ENCODE measurements at regions not wholly inside any gene's neighbourhood (a gene's known extent, or its start where the extent isn't known, plus 50 kb on each side); places are given as distances from the start of the nearest gene placed in this dataset.
"Not testable (repeated sequence)": the region's sequence is repeated elsewhere in the genome, so short reads cannot be mapped to it uniquely, and the experiment has no call there.

DNA sequence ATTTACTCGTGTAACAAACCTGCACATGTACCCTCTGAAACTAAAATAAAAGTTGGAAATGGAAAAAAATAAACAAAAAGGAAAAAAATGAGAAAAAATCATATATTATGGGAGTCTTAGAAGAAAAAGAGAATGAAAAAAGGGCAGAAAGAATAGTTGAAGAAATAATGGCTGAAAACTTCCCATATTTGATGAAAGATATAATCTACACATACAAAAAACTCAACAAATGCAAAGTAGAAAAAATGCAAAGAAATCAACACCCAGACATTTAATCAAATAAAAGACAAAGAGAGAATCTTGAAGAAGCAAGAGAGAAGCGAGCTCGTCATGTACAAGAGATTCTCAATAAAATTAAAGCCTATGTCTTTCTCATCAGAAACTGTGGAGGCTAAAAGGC lies 73.8 kb downstream of the SLC25A46 start:
- DNase-seq (ENCODE audit: low spot score), result no peak

GRCh38 chr5:110815916-110816605 lies 77.3 kb downstream of the SLC25A46 start:
- DNase-seq (ENCODE audit: low spot score), result peak; percentile 83

- no peak for DNase-seq (ENCODE audit: low spot score)
Measured at GRCh38 chr5:110817459-110817858, 78.7 kb downstream of the SLC25A46 start.

DNA sequence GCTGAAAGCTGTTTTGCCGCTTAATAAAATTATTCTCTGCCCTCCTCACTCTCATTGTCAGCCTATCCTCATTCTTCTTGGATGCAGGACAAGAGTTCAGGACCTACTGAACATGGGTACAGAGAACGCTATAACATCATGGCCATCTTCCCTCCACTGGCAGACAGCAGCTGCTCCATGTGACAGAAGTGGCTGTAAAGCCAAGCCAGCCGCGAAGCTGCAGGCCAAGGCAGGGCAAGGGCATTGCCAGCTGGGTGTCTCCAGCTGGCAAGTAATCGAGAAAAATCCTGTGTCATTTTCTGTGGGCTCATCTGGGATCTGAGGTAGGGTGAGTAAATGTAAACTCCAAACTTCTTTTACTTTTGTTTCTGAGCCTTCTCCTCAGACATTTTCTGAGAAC lies 84.8 kb downstream of the SLC25A46 start:
- no peak for DNase-seq (ENCODE audit: low spot score)

DNA sequence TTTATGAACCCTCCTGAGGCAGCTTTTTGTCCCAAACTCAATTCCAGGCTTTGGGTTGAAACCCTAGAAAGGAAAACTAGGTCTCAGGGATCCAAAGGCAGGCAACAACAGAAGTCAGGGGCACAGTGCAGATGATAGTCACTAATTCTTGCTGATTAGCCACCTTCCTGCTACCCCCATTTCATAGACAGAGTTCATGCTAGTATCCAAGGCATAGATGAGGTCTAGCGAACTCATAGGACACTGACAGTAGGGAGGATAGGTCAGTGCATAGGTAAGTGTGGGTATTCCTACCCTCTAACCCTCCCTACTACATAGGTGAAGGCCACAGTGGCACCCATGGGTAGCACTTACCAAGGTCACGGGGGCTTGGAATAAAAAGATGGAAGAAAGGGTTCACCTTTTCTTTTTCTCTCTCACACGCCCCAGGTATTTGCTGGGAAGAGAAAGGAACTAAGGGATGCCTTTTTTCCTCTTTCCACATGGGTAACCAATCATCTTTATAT lies 86.2 kb downstream of the SLC25A46 start:
- no peak for DNase-seq (ENCODE audit: low spot score)

DNA sequence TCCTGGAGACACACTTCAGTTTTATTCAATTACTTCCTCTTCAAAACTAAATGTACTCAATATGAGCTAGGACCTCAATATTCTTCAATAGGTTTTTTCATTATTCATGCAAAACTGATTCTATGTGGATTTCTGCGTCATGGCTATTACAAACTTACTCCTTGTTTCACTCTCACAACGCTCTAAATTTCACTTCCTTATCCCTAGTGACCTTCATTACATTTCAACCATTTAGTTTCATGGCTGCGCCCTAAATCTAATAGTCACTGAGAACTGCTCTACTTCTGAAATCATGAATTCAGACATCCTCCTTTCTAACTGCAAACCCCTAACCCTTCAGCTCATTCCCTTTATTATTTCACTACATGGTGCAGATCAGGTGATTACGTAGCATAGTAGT lies 93.9 kb downstream of the SLC25A46 start:
- no peak for DNase-seq (ENCODE audit: low spot score)

DNA sequence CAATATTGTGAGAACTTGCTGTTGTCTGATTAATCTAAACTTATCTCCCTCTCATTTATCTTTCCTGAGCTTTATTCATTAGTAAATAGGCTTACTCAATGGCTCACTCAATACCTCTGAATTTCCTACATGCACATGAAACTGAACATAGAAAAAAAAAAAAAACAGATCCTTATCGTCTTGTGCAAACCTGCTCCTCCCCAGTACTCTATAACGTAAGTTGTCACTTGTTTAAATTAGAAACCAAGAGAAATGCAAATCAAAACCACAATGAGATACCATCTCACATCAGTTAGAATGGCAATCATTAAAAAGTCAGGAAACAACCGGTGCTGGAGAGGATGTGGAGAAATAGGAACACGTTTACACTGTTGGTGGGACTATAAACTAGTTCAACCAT lies 96.1 kb downstream of the SLC25A46 start:
- DNase-seq (ENCODE audit: low spot score), result not testable (repeated sequence)

DNA sequence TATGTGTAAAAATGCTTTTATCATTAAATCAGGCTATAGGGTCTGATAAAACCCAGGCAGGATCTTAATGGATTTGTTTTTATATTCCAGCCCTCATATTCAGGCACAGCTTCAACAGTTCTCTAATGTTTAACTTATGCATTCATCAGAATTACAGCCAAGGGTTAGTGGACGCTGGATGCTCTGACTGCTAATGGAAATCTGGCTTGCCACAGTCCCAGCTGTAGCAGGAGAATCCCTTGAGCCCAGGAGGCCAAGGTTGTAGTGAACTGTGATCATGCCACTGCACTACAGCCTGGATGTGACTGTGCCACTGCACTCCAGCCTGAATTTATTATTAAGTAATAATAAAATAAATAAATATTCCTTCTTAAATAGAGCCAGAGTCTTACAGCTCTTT lies 98.0 kb downstream of the SLC25A46 start:
- no peak for DNase-seq (ENCODE audit: low spot score)

DNA sequence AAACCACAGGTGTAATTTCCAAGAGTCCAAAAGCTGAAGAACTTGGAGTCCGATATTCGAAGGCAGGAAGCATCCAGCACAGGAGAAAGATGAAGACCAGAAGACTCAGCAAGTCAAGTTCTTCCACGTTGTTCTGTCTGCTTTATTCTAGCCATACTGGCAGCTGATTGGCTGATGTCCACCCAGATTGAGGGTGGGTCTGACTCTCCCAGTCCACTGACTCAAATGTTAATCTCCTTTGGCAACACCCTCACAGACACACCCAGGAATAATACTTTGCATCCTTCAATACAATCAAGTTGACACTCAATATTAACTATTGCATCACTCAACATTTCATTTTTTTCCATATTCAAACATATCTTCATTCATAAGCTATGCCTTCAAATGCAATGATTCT lies 99.5 kb downstream of the SLC25A46 start:
- DNase-seq (ENCODE audit: low spot score), result not testable (repeated sequence)

DNA sequence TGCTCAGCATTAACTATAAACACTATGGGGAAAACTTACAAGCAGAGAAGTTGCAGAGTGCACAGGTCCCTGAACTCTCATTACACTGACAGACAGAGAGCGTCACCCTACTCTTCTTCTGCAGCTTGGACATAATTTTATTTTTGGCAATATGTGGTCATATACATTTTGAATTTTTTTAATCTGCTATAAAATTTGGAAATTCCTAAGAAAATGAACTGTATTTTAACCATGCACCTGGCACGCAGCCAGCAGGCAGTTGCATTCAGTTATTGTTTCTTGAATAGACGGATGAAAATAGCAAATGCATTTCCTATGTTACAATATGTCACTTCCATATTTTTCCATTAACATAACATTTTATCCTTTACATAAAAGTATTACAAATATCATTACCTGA lies 100.2 kb downstream of the SLC25A46 start:
- DNase-seq (ENCODE audit: low spot score), result no peak

GRCh38 chr5:110840347-110840960 lies 101.6 kb downstream of the SLC25A46 start:
- no peak for DNase-seq (ENCODE audit: low spot score)

DNA sequence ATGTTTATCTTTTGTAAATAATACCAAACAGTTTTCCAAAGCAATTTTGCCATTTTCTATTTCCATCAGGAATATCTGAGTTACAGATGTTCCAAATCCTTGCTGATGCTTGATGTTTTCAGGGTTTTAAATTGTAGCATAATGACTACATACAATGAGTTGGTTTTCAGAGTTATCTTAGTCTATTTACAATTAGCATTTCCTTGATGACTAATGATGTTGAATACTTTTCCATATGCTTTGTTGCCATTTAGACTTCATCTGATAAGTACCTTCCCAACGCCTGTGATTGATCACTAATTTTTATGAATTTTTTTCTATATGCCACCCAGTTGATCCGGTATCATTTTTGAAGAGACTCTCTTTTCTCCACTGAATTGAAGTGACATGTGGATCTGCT lies 102.3 kb downstream of the SLC25A46 start:
- no peak for DNase-seq (ENCODE audit: low spot score)

DNA sequence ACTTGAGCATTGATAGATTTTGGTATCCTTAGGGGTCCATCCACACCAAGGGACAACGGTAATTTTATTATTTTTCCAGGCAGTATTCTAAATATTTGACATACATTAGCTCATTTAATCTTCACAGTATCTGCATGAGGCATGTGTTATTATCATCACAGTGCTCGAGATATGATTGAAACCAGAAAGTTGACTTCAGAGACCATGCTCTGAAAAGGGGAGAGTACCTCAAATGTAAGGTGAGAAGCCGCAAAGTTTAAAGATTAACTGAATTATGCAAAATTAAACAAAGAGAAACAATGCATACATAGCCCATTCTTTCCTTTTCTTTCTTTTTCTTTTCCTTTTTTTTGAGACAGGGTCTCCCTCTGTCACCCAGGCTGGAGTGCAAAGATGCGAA lies 104.1 kb downstream of the SLC25A46 start:
- DNase-seq (ENCODE audit: low spot score), result no peak

DNA sequence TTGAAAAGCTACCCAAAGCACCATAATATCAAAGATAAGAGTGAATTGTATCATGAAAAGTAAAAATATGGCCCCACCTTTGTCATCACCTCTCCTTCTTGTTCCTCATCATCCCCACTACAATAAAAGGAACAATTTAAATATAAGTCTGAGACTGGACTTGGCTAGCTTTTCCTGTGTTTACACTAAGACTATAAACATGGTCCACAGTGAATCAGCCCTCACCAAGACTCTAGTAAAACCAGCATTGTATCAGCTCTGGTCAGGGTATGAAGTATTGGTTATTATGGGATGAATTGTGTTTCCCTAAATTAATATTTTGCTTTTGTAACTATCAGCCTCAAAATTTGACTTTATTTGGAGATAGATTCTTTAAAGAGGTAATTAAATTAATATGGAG lies 105.4 kb downstream of the SLC25A46 start:
- DNase-seq (ENCODE audit: low spot score), result no peak

DNA sequence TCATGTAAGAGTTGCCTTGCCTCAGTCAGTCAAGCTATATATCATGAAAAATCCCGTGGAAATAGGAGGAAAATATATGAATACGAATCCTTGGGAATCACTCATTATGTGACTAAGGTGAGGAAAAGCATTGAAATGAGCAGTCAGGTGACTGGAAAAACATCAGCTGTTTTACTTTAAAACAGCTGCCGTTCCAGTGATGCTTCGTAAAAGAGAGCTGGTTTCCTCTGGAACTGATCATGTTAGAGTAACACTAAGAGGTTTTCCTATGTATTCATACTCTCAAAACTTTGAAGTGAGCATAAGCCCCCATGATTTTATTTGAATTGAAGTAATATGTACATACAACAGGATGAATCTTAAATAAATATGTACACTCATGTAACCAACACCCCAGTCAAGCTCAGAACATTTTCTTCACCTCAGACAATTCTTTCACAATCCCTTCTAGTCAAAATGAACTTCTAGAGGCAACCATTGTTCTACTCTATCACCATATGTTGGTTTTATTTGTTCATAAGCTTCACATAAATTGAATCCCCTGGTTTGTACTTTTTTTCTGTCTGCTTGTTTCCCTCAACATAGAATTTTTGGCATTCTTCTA lies 107.7 kb downstream of the SLC25A46 start:
- DNase-seq (ENCODE audit: low spot score), result no peak

DNA sequence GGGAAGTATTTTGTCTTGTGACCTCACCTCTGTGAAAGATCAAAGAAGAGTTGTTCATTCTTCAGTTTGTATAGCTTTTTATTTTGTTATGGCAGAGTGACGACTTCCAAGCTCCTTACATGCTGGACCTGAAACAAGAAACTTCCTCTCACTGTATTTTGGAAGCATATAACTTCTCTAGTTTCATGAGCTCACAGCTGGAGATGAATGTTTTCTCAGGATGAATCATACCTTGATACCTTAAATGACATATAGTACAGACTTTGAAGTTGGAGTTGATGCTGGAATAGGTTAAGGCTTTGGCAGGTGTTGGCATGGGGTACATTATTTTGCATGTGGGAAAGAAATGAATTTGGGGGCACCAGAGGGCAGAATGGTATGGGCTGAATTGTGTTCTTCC lies 112.5 kb downstream of the SLC25A46 start:
- DNase-seq (ENCODE audit: low spot score), result no peak

GRCh38 chr5:110852053-110852452 lies 113.2 kb downstream of the SLC25A46 start:
- DNase-seq (ENCODE audit: low spot score), result no peak

DNA sequence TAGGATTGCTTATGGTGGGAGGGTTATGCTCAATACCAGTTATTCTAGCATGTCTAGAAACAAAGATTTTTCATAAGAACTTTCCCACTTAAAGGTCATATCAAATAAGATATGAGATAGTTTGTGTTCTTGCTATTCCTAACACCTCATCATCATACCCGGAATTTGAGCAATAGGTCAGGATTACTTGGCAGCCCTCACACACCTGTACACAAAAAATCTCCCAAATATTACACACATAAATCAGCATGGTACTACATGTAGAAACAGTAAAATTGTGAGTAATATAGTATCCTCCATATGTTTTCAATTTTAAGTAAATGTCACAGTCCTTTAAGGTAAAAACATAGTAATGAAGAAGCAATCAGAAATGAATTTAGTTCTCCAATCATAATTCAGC lies 113.7 kb downstream of the SLC25A46 start:
- no peak for DNase-seq (ENCODE audit: low spot score)

GRCh38 chr5:110853267-110853666 lies 114.5 kb downstream of the SLC25A46 start:
- no peak for DNase-seq (ENCODE audit: low spot score)

DNA sequence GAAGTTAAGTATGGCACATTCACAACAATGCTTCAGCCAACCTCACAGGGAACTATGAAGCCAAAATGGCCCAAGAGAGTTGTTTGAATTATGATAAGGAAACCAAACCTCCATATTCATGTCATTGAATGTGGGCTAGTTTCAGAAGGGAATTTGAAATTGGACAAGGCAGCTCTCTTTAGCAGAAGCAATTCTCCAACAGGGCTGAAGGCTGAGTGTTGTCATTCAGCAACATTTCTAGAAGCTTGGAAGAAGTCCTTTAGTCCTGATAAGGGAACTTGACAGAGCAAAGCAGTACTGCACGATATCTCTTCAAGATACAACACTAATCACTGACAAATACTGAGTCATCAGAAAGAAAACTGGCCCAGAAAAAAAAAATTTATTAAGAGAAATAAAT lies 115.4 kb downstream of the SLC25A46 start:
- no peak for DNase-seq (ENCODE audit: low spot score)

- no peak for DNase-seq (ENCODE audit: low spot score)
Measured at GRCh38 chr5:110855961-110856360, 117.2 kb downstream of the SLC25A46 start.

DNA sequence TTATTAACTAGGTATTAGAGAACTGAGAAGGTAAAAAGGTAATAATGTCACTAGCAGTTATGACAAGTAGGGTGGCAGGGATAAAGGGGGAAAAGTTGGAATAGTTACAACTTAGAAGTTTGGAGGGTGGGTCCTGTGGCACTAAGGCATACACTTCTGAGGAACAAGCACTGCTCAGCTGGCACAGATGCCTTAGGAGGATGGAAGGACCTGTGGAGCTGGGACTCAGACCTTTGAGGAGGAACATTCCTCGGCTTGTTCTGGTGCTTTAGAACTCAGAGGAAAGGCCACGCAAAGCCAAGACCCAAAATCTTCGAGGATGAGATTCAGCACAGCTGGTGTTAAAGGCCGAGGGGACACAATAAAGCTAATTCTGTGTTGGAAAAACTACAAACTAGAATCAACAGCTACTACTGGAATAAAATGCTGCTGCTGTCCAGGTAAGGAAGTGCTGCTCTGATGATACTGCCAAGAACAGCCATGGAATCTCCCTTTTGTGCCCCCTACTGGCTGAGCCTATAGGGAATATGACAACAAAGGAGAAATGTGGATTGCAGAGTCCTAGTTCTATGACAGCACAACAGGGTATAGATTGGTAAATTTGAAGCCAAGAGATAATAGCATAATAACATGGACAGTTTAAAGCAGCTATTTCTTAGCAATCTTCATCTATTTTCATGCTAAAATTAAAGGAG lies 126.7 kb downstream of the SLC25A46 start:
- DNase-seq (ENCODE audit: low spot score), result peak; percentile 37

GRCh38 chr5:110869927-110870326 lies 131.1 kb downstream of the SLC25A46 start:
- no peak for DNase-seq (ENCODE audit: low spot score)

All from kidney capillary endothelial cell (primary cell).